ENCODE measurements at regions not wholly inside any gene's neighbourhood (a gene's known extent, or its start where the extent isn't known, plus 50 kb on each side); places are given as distances from the start of the nearest gene placed in this dataset.

DNA sequence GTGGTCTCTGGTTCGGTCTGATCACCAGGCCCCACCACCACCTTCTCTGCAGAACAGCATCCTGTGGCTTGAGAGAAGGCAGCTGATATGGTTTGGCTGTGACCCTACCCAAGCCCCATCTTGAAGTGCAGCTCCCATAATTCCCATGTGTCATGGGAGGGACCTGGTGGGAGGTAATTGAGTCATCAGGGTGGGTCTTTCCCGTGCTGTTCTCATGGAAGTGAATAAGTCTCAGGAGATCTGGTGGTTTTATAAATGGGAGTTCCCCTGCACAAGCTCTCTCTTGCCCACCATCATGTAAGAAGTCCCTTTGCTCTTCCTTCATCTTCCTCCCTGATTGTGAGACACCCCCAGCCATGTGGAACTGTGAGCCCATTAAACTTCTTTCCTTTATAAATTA lies 352.3 kb upstream of the CDH5 start:
- H3K4me3 Mint-ChIP-seq: no peak overlapping the region
- H3K27me3 Mint-ChIP-seq: peaks cover 1% of the 10 kb centered on the region
- no peaks in the 10 kb centered on the region for H3K36me3 Mint-ChIP-seq
- ATAC-seq (ENCODE audit: low read depth) (no peak), DNase-seq (ENCODE audit: low spot score in 2 of 2) (no peak)
- H3K4me1 Mint-ChIP-seq: no peaks in the 10 kb centered on the region
- H3K9me3 Mint-ChIP-seq: peaks cover 2% of the 10 kb centered on the region
- H3K27ac Mint-ChIP-seq: no peak overlapping the region

DNA sequence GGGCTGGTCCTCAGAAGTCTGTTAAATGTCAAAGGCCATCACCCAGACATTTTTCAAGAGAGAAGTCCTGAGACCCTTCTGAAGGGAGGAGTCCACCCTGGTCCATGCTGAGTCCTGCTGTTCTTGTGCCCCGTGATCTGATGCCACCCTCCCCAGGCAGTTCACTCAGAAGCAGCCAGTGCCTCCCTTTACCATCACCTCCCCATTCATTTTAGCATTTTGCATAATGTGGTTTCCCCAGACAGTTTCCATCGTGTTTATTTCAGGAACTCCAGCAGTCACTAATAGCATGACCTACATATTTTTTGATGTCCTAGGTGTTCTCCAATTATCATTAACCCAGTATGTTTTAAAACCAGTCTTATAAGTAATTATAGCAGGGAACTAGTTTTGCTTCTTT lies 353.0 kb upstream of the CDH5 start:
- Mint-ChIP-seq H3K4me1 (no peaks in the 10 kb centered on the region), H3K4me3 (no peak overlapping the region), H3K27me3 (peaks cover 1% of the 10 kb centered on the region), H3K36me3 (no peaks in the 10 kb centered on the region), H3K27ac (no peak overlapping the region), H3K9me3 (peaks cover 2% of the 10 kb centered on the region)
- no peak for DNase-seq (ENCODE audit: low spot score in 2 of 2)
- no peak for ATAC-seq (ENCODE audit: low read depth)

DNA sequence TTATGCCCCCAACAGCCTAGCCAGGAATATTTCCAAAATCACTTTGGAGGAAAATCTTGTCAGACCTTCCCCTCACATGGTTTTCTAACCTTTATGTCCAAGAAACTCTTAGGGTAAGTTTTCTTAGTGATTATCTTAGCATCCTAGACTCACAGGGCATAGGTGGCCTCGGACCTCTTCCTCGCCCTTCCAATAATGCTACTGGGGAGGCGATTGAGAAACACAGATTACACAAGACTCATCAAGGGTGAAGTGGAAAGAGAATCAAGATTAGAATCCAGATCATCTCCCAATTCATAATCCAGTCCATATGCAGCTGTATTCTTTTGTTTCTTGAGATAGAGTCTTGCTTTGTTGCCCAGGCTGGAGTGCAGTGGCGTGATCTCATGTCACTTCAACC lies 358.4 kb upstream of the CDH5 start:
- Mint-ChIP-seq H3K9me3 (peaks cover 3% of the 10 kb centered on the region), H3K4me3 (no peak overlapping the region), H3K36me3 (no peaks in the 10 kb centered on the region), H3K4me1 (no peaks in the 10 kb centered on the region), H3K27ac (no peak overlapping the region), H3K27me3 (peaks cover 1% of the 10 kb centered on the region)
- ATAC-seq (ENCODE audit: low read depth): no peak
- no peak for DNase-seq (ENCODE audit: low spot score in 2 of 2)

DNA sequence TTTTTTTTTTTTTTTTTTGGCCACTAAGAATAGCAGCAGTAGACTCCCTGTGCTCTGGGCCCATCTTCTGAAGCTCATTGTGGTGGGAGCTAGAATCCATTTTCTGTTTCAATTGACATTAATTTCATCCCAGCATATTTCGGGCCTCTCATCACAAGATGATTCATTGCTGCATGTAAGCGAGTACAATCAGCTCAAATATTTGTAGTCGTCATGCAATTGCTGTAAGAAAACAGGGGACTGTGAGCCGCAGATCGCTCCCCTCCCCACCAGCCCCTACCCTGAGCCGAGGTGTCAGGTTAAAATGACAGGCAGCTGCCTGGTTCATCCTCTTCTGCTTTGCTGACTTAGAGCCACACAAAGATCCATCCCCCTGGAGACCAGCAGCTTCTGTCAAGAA lies 358.8 kb upstream of the CDH5 start:
- DNase-seq (ENCODE audit: low spot score in 2 of 2): no peak
- H3K27ac Mint-ChIP-seq: no peak overlapping the region
- H3K4me1 Mint-ChIP-seq: no peaks in the 10 kb centered on the region
- H3K4me3 Mint-ChIP-seq: no peak overlapping the region
- no peaks in the 10 kb centered on the region for H3K36me3 Mint-ChIP-seq
- peaks cover 3% of the 10 kb centered on the region for H3K9me3 Mint-ChIP-seq
- no peak for ATAC-seq (ENCODE audit: low read depth)
- H3K27me3 Mint-ChIP-seq: peaks cover 1% of the 10 kb centered on the region

DNA sequence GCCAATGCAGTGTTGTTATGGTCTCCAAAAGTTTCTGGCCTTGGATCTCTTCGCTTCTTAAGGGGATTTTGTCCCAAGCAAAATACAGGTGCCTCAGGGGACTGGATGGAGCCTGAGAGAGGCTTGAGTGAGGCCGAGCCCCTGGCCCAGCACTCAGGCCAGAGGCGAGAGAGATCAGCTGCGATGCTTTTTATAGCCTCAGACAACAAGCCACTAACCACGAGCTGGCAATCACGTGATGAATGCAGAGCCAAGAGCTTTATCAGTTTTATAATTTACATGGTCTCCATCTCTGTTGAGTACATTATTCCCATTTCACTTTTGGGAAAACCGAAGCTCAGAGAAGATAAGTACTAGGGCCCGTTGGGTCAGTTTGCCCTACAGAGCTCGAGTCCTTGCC lies 360.0 kb upstream of the CDH5 start:
- H3K27me3 Mint-ChIP-seq: no peaks in the 10 kb centered on the region
- DNase-seq (ENCODE audit: low spot score in 2 of 2) (no peak), ATAC-seq (ENCODE audit: low read depth) (no peak)
- H3K27ac Mint-ChIP-seq: no peak overlapping the region
- no peaks in the 10 kb centered on the region for H3K4me1 Mint-ChIP-seq
- H3K4me3 Mint-ChIP-seq: no peak overlapping the region
- H3K36me3 Mint-ChIP-seq: no peaks in the 10 kb centered on the region
- H3K9me3 Mint-ChIP-seq: peaks cover 3% of the 10 kb centered on the region

DNA sequence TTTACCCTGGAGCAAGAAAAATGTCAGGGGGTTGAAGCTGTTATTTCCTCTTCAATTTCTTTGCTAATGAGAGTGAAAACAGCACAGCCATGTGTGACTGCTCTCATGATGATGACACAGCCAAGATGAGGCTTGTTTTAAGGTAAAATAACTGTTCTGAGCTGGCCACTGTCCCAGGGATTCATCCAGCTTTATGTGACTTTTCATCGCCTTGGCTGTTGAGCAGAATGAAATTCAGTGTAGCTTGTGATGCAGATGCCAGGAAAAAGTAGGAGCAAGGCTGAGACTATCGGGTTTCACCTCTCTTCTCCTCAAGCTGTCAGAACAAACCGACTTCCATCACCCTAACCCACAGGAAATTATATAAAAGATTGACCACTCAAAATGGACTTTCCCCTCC lies 361.8 kb upstream of the CDH5 start:
- no peak overlapping the region for H3K27ac Mint-ChIP-seq
- H3K9me3 Mint-ChIP-seq: peaks cover 3% of the 10 kb centered on the region
- no peak overlapping the region for H3K4me3 Mint-ChIP-seq
- no peaks in the 10 kb centered on the region for H3K36me3 Mint-ChIP-seq
- peaks cover 5% of the 10 kb centered on the region for H3K27me3 Mint-ChIP-seq
- H3K4me1 Mint-ChIP-seq: no peaks in the 10 kb centered on the region
- DNase-seq (ENCODE audit: low spot score in 2 of 2): no peak
- ATAC-seq (ENCODE audit: low read depth): no peak

DNA sequence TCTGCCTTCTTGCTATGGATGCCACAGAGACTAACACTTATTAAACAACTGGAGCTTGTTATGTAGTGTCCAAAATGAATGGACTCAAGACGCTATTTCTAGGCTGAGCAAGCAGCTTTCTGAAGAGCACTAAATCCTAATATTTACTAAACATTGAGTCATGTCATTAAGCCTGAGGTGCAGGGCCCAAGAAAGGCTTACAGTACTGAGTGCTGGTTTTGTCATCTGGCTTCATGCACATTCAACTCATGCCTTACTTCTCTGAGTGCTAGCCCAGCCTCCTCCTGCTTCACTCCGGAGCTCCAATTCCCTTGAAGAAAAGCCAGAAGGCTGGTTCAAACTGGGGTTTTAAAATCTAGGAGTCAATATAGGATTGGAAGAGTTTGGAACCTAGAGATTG lies 363.3 kb upstream of the CDH5 start:
- ATAC-seq (ENCODE audit: low read depth) (no peak), DNase-seq (ENCODE audit: low spot score in 2 of 2) (no peak)
- no peak overlapping the region for H3K27ac Mint-ChIP-seq
- H3K4me1 Mint-ChIP-seq: no peaks in the 10 kb centered on the region
- peaks cover 7% of the 10 kb centered on the region for H3K27me3 Mint-ChIP-seq
- no peak overlapping the region for H3K4me3 Mint-ChIP-seq
- H3K36me3 Mint-ChIP-seq: no peaks in the 10 kb centered on the region
- peaks cover 5% of the 10 kb centered on the region for H3K9me3 Mint-ChIP-seq

DNA sequence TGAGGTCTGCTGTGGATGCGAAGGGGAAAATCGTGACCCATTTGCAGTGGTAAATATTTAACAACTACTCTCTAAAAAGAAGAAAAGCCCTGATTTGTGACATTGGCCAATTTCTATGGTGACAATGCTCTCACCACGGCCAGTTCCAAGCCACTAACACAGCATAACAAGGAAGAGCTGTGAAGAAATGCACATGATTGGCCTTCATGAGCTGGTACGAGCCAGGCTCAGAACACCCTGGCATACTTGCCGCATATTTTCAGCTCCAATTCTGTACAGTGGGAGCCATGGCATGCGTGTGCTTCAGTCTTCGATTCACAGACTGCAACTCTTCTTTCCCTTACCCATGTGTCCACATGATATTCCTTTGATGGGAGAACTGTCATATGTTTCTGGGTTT lies 363.9 kb upstream of the CDH5 start:
- no peaks in the 10 kb centered on the region for H3K4me1 Mint-ChIP-seq
- peaks cover 3% of the 10 kb centered on the region for H3K9me3 Mint-ChIP-seq
- H3K36me3 Mint-ChIP-seq: no peaks in the 10 kb centered on the region
- DNase-seq (ENCODE audit: low spot score in 2 of 2) (no peak), ATAC-seq (ENCODE audit: low read depth) (no peak)
- no peak overlapping the region for H3K27ac Mint-ChIP-seq
- H3K4me3 Mint-ChIP-seq: no peak overlapping the region
- H3K27me3 Mint-ChIP-seq: peaks cover 7% of the 10 kb centered on the region

DNA sequence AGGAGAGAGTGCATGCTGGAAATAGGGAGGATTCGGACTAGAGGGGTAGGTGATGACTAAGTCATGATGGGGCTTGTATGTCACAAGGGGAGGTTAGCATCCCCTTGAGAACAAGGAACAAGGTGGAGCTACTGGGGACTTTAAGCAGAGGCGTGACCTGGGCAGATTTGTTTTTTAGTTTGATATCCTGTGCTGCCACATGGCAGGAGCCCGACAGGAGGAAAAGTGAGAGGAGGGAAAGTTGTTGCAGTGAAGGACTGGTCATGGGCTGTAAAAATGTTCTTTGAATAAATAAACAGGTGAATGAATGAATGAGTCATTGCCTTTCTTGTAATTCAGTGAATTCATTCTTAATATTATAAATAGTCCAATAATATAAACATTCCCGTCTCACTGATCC lies 365.1 kb upstream of the CDH5 start:
- no peak overlapping the region for H3K27ac Mint-ChIP-seq
- peaks cover 7% of the 10 kb centered on the region for H3K27me3 Mint-ChIP-seq
- H3K9me3 Mint-ChIP-seq: peaks cover 3% of the 10 kb centered on the region
- no peaks in the 10 kb centered on the region for H3K36me3 Mint-ChIP-seq
- H3K4me3 Mint-ChIP-seq: no peak overlapping the region
- no peak for ATAC-seq (ENCODE audit: low read depth)
- no peaks in the 10 kb centered on the region for H3K4me1 Mint-ChIP-seq
- no peak for DNase-seq (ENCODE audit: low spot score in 2 of 2)

DNA sequence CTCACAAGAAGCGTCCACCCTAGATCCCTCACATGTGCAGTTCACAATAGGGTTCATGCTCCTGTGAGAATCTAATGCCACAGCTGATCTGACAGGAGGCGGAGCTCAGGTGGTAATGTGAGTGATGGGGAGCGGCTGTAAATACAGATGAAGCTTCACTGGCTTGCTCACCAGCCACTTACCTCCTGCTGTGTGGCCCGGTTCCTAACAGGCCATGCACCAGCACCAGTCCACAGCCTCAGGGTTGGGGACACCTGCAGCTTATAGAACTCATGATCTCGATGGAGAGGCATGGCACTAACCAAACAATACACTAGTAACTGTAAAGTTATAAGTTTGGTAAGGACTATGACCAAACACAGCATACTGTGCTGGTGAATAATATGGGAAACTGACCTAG lies 368.0 kb upstream of the CDH5 start:
- Mint-ChIP-seq H3K4me1 (no peaks in the 10 kb centered on the region), H3K27ac (no peak overlapping the region), H3K36me3 (no peaks in the 10 kb centered on the region), H3K4me3 (no peak overlapping the region), H3K27me3 (peaks cover 7% of the 10 kb centered on the region), H3K9me3 (peaks cover 2% of the 10 kb centered on the region)
- no peak for DNase-seq (ENCODE audit: low spot score in 2 of 2)
- no peak for ATAC-seq (ENCODE audit: low read depth)

DNA sequence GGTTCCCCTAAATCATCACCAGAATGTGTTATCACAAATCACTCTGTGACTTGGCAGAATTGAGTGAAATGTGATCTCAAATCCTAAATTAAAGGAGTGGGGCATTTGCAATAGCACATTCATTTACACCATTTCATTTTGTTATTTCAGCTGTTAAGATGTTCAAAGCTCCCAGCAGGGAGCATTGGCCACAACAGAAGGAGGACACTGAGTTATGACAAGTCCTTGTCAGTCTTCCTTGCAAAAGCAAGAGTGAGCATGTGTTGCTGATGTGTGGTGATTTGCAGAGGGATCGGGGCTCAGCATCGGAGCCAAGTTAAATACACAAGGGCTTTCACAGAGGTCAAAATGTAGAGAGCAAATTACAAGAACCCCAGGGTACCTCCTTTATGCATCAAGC lies 372.2 kb upstream of the CDH5 start:
- H3K4me3 Mint-ChIP-seq: no peak overlapping the region
- H3K27ac Mint-ChIP-seq: no peak overlapping the region

DNA sequence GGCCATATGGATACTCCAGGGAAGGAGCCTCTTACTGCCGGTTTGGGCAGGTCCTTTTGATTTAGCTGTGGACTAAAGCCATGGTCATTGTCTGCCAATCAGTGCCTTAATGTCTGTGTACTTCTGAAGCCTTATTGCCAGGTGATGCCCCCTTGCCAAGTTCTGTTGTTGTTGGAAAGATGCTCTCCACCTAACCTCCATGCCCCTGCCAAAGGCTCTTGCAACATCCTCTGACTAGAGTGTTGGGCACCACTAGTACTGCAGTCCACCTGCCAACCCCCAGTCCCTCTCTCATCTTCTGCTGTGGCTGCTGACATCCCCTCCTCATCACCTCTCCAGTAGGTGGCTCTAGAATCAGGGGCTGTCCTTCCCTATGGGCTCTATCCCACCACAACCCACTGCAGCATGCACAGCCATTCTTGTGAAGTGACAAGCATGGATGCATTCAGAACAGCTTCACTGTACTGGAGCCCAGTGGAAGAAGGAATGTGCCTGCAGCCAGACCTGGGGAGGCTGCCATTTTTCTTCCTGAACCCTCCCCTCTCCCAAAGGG lies 375.3 kb upstream of the CDH5 start:
- H3K27me3 Mint-ChIP-seq: no peaks in the 10 kb centered on the region
- no peak for DNase-seq (ENCODE audit: low spot score in 2 of 2)
- no peak overlapping the region for H3K27ac Mint-ChIP-seq
- no peaks in the 10 kb centered on the region for H3K4me1 Mint-ChIP-seq
- no peak for ATAC-seq (ENCODE audit: low read depth)
- no peak overlapping the region for H3K4me3 Mint-ChIP-seq
- no peaks in the 10 kb centered on the region for H3K36me3 Mint-ChIP-seq
- H3K9me3 Mint-ChIP-seq: no peaks in the 10 kb centered on the region

More for the DNA sequence above, 372.2 kb upstream of the CDH5 start:
- H3K27me3 Mint-ChIP-seq: peaks cover 2% of the 10 kb centered on the region
- no peaks in the 10 kb centered on the region for H3K36me3 Mint-ChIP-seq
- H3K9me3 Mint-ChIP-seq: peaks cover 2% of the 10 kb centered on the region
- ATAC-seq (ENCODE audit: low read depth): no peak
- DNase-seq (ENCODE audit: low spot score in 2 of 2): no peak
- no peaks in the 10 kb centered on the region for H3K4me1 Mint-ChIP-seq

DNA sequence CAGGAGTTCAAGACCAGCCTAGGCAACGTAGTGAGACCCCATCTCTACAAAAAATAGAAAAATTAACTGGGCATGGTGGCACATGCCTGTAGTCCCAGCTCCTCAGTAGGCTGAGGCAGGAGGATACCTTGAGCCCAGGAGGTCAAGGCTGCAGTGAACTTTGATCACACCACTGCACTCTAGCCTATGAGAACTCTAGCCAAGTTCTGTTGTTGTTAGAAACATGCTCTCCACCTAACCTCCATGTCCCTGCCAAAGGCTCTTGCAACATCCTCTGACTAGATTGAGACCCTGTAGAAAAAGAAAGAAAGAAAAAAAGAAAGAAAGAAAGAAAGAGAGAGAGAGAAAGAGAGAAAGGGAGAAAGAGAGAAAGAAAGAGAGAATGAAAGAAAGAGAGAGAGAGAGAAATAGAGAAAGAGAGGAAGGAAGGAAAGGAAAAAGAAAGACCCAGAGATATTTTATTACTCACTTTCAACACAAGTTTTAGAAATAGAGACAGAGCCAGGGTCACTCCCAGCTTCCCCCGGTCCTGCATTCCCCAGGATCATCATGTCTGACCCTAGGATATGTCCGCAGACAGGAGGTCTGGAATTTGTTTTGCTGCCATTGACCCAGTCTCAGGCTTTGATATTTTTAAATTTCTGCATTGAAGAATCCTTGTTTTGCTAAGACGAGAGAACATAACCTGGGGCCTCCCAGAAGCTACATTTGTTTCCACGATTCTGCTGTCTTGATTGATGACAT lies 376.5 kb upstream of the CDH5 start:
- no peak for DNase-seq (ENCODE audit: low spot score in 2 of 2)
- no peaks in the 10 kb centered on the region for H3K36me3 Mint-ChIP-seq
- H3K9me3 Mint-ChIP-seq: no peaks in the 10 kb centered on the region
- no peak overlapping the region for H3K27ac Mint-ChIP-seq
- no peak for ATAC-seq (ENCODE audit: low read depth)
- no peaks in the 10 kb centered on the region for H3K27me3 Mint-ChIP-seq
- H3K4me1 Mint-ChIP-seq: no peaks in the 10 kb centered on the region
- H3K4me3 Mint-ChIP-seq: no peak overlapping the region

DNA sequence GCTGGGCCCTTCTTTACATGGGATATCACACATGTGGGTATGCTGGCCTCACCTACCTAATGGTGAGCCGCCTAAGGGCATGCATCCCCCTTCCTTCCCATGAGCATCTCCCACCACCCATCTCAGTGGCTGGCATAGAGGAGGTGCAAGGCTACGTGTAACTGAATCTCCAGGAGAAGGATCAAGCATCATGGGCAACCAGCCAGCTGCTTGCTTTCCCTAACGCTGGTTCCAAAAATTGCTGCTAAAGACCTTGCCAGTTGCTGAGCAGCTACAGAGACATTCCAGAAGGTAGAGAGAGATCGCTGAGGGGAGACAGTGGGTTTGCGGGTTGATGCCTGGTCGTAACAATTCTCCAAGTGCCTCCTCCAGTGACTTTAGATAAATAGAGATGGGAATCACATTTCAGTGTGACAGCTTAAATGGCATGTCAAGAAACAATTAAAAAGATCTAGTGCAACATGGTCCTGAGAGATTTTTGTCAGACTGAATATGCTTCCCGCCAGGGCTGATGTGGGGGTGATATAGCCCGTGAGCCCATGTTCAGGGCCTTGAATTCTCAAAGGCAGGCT lies 378.4 kb upstream of the CDH5 start:
- Mint-ChIP-seq H3K9me3 (no peaks in the 10 kb centered on the region), H3K4me3 (no peak overlapping the region), H3K27ac (no peak overlapping the region), H3K4me1 (no peaks in the 10 kb centered on the region), H3K27me3 (no peaks in the 10 kb centered on the region), H3K36me3 (no peaks in the 10 kb centered on the region)
- no peak for ATAC-seq (ENCODE audit: low read depth)
- no peak for DNase-seq (ENCODE audit: low spot score in 2 of 2)

DNA sequence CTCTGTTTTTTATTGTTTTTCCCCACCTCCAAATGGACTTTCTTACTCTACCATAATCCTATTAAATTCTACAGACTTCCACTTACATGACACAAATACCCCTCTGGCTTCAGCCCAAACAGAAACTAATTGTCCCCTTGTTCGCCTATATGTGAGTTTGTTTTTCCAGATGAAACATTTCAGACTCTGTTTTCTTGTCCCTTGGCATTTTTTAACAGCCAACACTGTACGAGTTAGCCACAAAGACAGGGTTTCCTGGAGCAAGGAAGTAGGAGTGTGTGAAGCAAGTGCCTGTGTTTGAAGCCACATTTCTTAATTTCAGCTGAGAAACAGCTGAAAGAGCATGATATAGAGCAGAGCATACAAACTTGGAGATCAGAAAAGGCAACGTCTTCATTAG lies 382.2 kb upstream of the CDH5 start:
- no peak for ATAC-seq (ENCODE audit: low read depth)
- Mint-ChIP-seq H3K27ac (no peak overlapping the region), H3K36me3 (no peaks in the 10 kb centered on the region)

More for the DNA sequence above, 382.2 kb upstream of the CDH5 start:
- Mint-ChIP-seq H3K4me1 (no peaks in the 10 kb centered on the region), H3K4me3 (no peak overlapping the region), H3K9me3 (no peaks in the 10 kb centered on the region), H3K27me3 (no peaks in the 10 kb centered on the region)
- no peak for DNase-seq (ENCODE audit: low spot score in 2 of 2)
